ENCODE measurements at regions not wholly inside any gene's neighbourhood (a gene's known extent, or its start where the extent isn't known, plus 50 kb on each side); places are given as distances from the start of the nearest gene placed in this dataset.
"Not testable (repeated sequence)": the region's sequence is repeated elsewhere in the genome, so short reads cannot be mapped to it uniquely, and the experiment has no call there.

DNA sequence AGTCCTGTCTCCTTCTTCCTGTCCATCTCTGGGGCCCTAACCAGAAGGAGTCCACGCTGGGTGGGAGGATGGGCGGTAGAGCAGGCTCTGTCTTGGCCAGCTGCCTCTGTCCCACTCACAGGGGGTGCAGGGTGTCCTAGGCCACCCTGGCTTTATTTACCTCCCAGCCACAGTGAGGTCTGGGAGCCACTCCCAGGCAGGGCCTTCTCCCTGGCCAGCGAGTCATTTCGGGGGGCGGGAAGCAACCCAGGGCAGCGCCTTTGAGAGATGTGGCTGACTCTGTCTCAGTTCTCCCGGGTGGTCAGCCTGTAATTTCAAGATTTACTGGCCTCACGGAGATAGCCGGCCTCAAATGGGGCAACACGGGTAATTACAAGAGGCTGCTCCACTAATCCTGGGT is 67.4 kb upstream of the PTCH1 start:
- DNase-seq (ENCODE audit: low read depth in 2 of 2) = no peak

DNA sequence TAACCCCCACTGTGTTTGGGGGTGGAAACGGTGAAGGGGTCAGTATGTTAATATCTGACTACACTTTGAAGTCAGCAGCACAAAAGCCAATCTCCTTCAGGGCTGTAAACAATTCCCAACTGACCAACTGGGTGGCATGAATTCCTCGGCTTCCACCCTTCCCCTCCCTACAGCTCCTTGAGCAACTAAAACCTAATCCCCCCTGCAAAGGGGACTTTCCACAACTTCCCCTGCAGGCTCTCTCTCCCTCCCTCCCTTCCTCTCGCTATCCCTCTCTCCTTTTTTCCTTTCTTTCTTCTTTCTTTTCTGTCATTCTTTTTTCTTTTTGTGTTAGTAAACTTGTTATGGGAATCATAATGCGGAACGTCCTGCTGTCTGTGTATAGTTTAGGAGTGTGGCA is 65.1 kb upstream of the PTCH1 start:
- DNase-seq (ENCODE audit: low read depth in 2 of 2) = no peak

DNA sequence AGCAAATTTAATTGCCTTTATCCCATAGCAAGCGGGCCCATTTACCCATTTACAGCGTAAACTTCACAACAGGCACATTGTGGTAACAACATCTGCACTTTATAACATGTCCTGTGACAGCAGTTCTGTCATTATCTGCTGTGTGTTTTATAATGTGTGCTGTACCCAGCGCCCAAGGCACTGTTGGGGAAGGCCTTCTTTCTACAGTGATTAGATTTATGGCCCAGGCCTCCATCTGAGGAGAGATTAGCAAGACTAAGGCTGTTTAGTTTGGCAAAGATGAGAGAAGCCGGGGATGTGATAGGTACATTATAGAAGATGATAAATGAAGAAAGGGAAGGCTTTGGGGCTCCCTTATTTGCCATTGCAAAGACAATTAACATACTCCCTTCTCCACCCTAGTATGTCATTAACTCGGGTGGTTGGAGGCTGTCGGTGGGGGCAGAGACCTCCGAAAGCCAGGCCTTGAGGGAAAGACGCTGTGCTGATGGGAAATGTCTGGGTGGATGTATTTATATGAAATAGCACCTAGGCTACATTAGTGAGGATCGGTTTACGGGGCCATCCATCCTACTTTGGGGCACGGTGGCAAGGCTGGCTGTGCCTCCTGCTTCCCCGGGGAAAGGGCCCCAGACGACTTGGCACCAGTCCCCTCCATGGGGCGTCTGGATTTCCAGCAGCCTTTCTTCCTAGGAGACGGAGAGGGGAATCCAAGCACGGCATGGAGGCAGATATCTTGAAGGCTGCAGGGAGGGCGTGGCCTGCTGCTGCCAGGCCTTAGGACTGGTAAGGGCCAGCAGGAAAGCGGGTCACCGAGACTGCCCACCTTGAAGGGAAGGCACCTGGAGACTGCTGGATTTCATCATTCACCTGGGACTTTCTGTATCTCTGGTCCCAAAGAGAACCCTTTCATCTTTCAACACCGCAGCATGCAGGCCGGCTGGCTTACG is 64.3 kb upstream of the PTCH1 start:
- DNase-seq (ENCODE audit: low read depth in 2 of 2) = no peak

DNA sequence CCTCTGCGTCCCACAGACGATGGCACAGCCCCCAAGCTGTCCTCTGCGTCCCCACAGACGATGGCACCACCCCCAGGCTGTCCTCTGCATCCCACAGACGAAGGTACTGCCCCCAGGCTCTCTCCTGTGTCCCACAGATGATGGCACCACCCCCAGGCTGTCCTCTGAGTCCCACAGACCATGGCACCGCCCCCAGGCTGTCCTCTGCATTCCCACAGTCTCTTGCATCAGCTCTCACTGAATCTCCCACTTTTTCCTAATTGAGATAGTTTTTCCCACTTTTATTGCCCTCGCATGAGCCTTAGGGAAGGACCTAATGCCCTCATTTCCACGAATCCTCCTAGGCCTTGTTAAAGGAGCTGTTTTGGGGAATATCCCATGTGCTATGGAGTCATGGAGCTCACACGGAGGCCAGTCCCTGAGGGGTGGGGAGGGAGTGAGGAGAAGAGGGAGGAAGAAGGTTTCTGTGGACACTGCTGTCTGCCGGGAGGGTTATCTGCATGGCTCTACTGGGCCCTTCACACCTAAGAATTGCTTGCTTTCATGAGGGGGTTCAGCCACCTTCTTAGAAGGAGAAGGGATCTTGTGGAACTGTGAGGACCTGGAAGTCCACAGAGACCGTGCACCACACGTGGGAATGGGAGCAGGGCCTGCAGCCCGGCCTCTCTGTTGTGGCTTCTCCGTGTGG is 58.2 kb upstream of the PTCH1 start:
- DNase-seq (ENCODE audit: low read depth in 2 of 2) = no peak

GRCh38 chr9:95574176-95574575 is 57.4 kb upstream of the PTCH1 start:
- no peak for DNase-seq (ENCODE audit: low read depth in 2 of 2)

DNA sequence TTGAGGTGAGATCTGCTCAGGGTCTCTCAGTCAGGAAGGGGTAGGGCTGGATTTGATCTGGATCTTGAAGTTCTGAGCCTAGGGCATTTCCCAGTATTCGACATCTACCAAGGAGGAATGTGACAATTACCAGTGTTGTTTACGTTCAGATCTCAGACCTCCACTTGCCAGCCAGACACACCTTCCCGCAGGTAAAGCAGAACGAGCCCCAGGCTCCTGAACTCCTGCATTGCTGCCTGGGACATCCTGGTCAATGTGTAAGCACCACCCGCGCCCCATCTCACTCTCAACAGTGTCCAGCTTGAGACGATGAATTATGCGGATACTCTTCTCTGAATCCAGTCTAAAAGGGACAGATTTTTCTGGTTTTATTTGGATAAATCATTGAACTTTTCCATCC is 56.7 kb upstream of the PTCH1 start:
- no peak for DNase-seq (ENCODE audit: low read depth in 2 of 2)

- no peak for DNase-seq (ENCODE audit: low read depth in 2 of 2)
Observed at GRCh38 chr9:95572381-95573151, 55.8 kb upstream of the PTCH1 start.

- no peak for DNase-seq (ENCODE audit: low read depth in 2 of 2)
Observed at GRCh38 chr9:95570646-95571045, 53.9 kb upstream of the PTCH1 start.

GRCh38 chr9:95570150-95570549 is 53.4 kb upstream of the PTCH1 start:
- no peak for DNase-seq (ENCODE audit: low read depth in 2 of 2)

GRCh38 chr9:95568735-95569134 is 52.0 kb upstream of the PTCH1 start:
- DNase-seq (ENCODE audit: low read depth in 2 of 2) = not testable (repeated sequence)
